Cardiac fibroblast (primary cell): ENCODE measurements at regions not wholly inside any gene's neighbourhood (a gene's known extent, or its start where the extent isn't known, plus 50 kb on each side); places are given as distances from the start of the nearest gene placed in this dataset.

ENCODE experiments used
- DNase-seq, 2 donors: peaks; one replicate each; pipeline versions ENCODE4 v3.0.0 to v3.0.0-alpha.2; 2010; ENCODE audit warnings: low read depth in 2 of 2
- H3K4me3 ChIP-seq, 2 donors: replicated peaks in 1 of 2; 1 replicate in 1 of 2; 2 replicates in 1 of 2; pipeline ENCODE4 v1.5.1; 2011; ENCODE audit warnings: low read depth in 2 of 2, low read length in 2 of 2, mild to moderate bottlenecking in 2 of 2, moderate library complexity in 1 of 2
- CTCF ChIP-seq: IDR thresholded peaks from one replicate; pipeline ENCODE4 v1.5.1; 2011; ENCODE audit warnings: low read depth, mild to moderate bottlenecking, low read length, inconsistent platforms

- no peak for TF ChIP-seq CTCF
- DNase-seq = no peak
- H3K4me3 ChIP-seq = no peak overlapping the region
Measured at GRCh38 chr9:29816954-29817703, 2243.8 kb upstream of the C9orf72 start.

GRCh38 chr9:29822458-29822857 lies 2249.2 kb upstream of the C9orf72 start:
- no peak for TF ChIP-seq CTCF
- no peak overlapping the region for H3K4me3 ChIP-seq
- no peak for DNase-seq

- TF ChIP-seq CTCF = no peak
Measured at GRCh38 chr9:29826421-29826820, 2253.1 kb upstream of the C9orf72 start.

GRCh38 chr9:29830821-29831220 lies 2257.5 kb upstream of the C9orf72 start:
- DNase-seq = peak; percentile 25
- TF ChIP-seq CTCF = peak; percentile 30
- H3K4me3 ChIP-seq = no peak overlapping the region

More at GRCh38 chr9:29826421-29826820, 2253.1 kb upstream of the C9orf72 start:
- H3K4me3 ChIP-seq = no peak overlapping the region
- DNase-seq = no peak

- H3K4me3 ChIP-seq = no peak overlapping the region
- no peak for DNase-seq
- no peak for TF ChIP-seq CTCF
Measured at GRCh38 chr9:29838491-29839020, 2265.3 kb upstream of the C9orf72 start.

GRCh38 chr9:29844251-29844650 lies 2271.0 kb upstream of the C9orf72 start:
- no peak for TF ChIP-seq CTCF
- no peak for DNase-seq
- H3K4me3 ChIP-seq = no peak overlapping the region

GRCh38 chr9:29850664-29851063 lies 2277.4 kb upstream of the C9orf72 start:
- no peak for TF ChIP-seq CTCF
- no peak overlapping the region for H3K4me3 ChIP-seq
- no peak for DNase-seq
